H1 (cell line): ENCODE measurements at regions not wholly inside any gene's neighbourhood (a gene's known extent, or its start where the extent isn't known, plus 50 kb on each side); places are given as distances from the start of the nearest gene placed in this dataset.

Experiments used
- CTCF ChIA-PET: fragments of 300-600 bp; sonication (Branson Sonifier 250); formaldehyde crosslinking; loops from one replicate; lab custom pipeline; 2021; ENCODE audit not compliant: partially characterized antibody; lab: Charles Lee
- POLR2A ChIA-PET: fragments of 300-600 bp; sonication (Branson Sonifier 250); formaldehyde crosslinking; loops from one replicate; lab custom pipeline; 2021; ENCODE audit warnings: inconsistent platforms; ENCODE audit not compliant: partially characterized antibody; lab: Charles Lee
- DNase-seq, 2 experiments: peaks; one replicate each; pipeline versions ENCODE4 v3.0.0 to v3.0.0-alpha.2; 2010 to 2022; ENCODE audit warnings: low spot score in 2 of 2, low read depth in 1 of 2, mixed read lengths in 1 of 2
- FAIRE-seq: peaks from 2 replicates; lab custom pipeline; 2011; peaks lifted over from hg19 to GRCh38; lab: Jason Lieb, UNC
- H2AFZ ChIP-seq: 2 replicates; pipeline ENCODE4 v1.8.1; 2012; ENCODE audit warnings: low read length, inconsistent platforms
- H2AK5ac ChIP-seq: 2 replicates; pipeline ENCODE4 v1.6.1; 2013; ENCODE audit warnings: low read depth, low read length
- H2BK120ac ChIP-seq: replicated peaks from 2 replicates; pipeline ENCODE3; 2013; ENCODE audit warnings: low read depth, low read length, inconsistent platforms
- H2BK12ac ChIP-seq: 2 replicates; pipeline ENCODE4 v1.6.1; 2013; ENCODE audit warnings: low read depth, low read length
- H2BK15ac ChIP-seq: 2 replicates; pipeline ENCODE4 v1.6.1; 2013; ENCODE audit warnings: low read length
- H2BK20ac ChIP-seq: 2 replicates; pipeline ENCODE4 v1.6.1; 2013; ENCODE audit warnings: low read length
- H2BK5ac ChIP-seq: 2 replicates; pipeline ENCODE4 v1.6.1; 2013; ENCODE audit warnings: low read depth, low read length
- H3K14ac ChIP-seq: 2 replicates; pipeline ENCODE4 v1.6.1; 2013; ENCODE audit warnings: inconsistent platforms; ENCODE audit not compliant: insufficient read length
- H3K18ac ChIP-seq: 2 replicates; pipeline ENCODE4 v1.6.1; 2013; ENCODE audit warnings: low read length; ENCODE audit errors: extremely low read depth
- H3K23ac ChIP-seq: 2 replicates; pipeline ENCODE4 v1.6.1; 2013; ENCODE audit warnings: inconsistent platforms; ENCODE audit not compliant: insufficient read length
- H3K23me2 ChIP-seq: 2 replicates; pipeline ENCODE4 v1.6.1; 2013; ENCODE audit warnings: low read depth, low read length
- H3K27ac ChIP-seq: 2 replicates; pipeline ENCODE4 v1.6.1; 2011; ENCODE audit warnings: low read depth, low read length, inconsistent platforms
- H3K27me3 ChIP-seq, 4 experiments: replicated peaks in 1 of 4; 1 replicate in 1 of 4; 2 replicates in 3 of 4; pipeline versions ENCODE4 v1.6.1 to v1.8.1; 2011 to 2013; ENCODE audit warnings: low read length in 3 of 4, mild to moderate bottlenecking in 3 of 4, inconsistent platforms in 2 of 4, mixed read lengths in 2 of 4, moderate library complexity in 1 of 4; ENCODE audit not compliant: control insufficient read depth in 3 of 4, insufficient read depth in 3 of 4; ENCODE audit errors: extremely low read depth in 1 of 4
- H3K36me3 ChIP-seq, 4 experiments: 2 replicates each; pipeline versions ENCODE4 v1.6.1 to v1.8.1; 2011 to 2013; ENCODE audit warnings: mild to moderate bottlenecking in 4 of 4, low read length in 3 of 4, moderate library complexity in 2 of 4, control low read depth in 1 of 4, inconsistent platforms in 1 of 4; ENCODE audit not compliant: insufficient read depth in 4 of 4, control insufficient read depth in 2 of 4
- H3K4ac ChIP-seq: replicated peaks from 2 replicates; pipeline ENCODE3; 2013; ENCODE audit warnings: low read length, low read depth, mixed read lengths, inconsistent platforms; ENCODE audit not compliant: insufficient read length
- H3K4me1 ChIP-seq, 4 experiments: replicated peaks in 1 of 4; 1 replicate in 1 of 4; 2 replicates in 3 of 4; pipeline versions ENCODE4 v1.6.1 to v1.8.1; 2011 to 2013; ENCODE audit warnings: low read length in 3 of 4, inconsistent platforms in 2 of 4, mixed read lengths in 1 of 4; ENCODE audit not compliant: insufficient read depth in 4 of 4, control insufficient read depth in 3 of 4
- H3K4me2 ChIP-seq, 2 experiments: 2 replicates each; pipeline versions ENCODE4 v1.6.1 to v1.8.1; 2011 to 2013; ENCODE audit warnings: low read depth in 2 of 2, low read length in 2 of 2, control low read depth in 1 of 2, inconsistent platforms in 1 of 2, mild to moderate bottlenecking in 1 of 2; ENCODE audit not compliant: insufficient read depth in 1 of 2
- H3K4me3 ChIP-seq, 4 experiments: fragments of 200-600, 300-600 bp in 1 of 4; sonication (generic), shearing (Covaris generic), sonication (Bioruptor Twin) in 1 of 4; 2 replicates each; pipeline versions ENCODE4 v1.5.1 to v1.8.1; 2011 to 2016; ENCODE audit warnings: low read length in 4 of 4, low read depth in 3 of 4, control low read depth in 2 of 4, inconsistent platforms in 2 of 4, mild to moderate bottlenecking in 2 of 4, mixed read lengths in 1 of 4, moderate library complexity in 1 of 4; ENCODE audit not compliant: insufficient read depth in 2 of 4; ENCODE audit errors: extremely low read depth in 1 of 4
- H3K56ac ChIP-seq: replicated peaks from 2 replicates; pipeline ENCODE3; 2013; ENCODE audit warnings: low read depth, mild to moderate bottlenecking, mixed read lengths, low read length, inconsistent platforms; ENCODE audit not compliant: insufficient read length
- H3K79me1 ChIP-seq: 2 replicates; pipeline ENCODE4 v1.6.1; 2013; ENCODE audit warnings: low read depth, low read length, control low read depth
- H3K79me2 ChIP-seq, 2 experiments: 2 replicates each; pipeline versions ENCODE4 v1.6.1 to v1.8.1; 2012 to 2013; ENCODE audit warnings: low read length in 2 of 2, mild to moderate bottlenecking in 2 of 2, inconsistent platforms in 1 of 2; ENCODE audit not compliant: insufficient read depth in 2 of 2, control insufficient read depth in 1 of 2
- H3K9ac ChIP-seq, 4 experiments: replicated peaks in 1 of 4; 1 replicate in 1 of 4; 2 replicates in 3 of 4; pipeline versions ENCODE4 v1.6.1 to v1.8.1; 2011 to 2013; ENCODE audit warnings: low read depth in 3 of 4, low read length in 3 of 4, control low read depth in 2 of 4, mild to moderate bottlenecking in 2 of 4, moderate library complexity in 2 of 4, inconsistent platforms in 1 of 4; ENCODE audit errors: extremely low read depth in 1 of 4
- H3K9me3 ChIP-seq, 2 experiments: 2 replicates each; pipeline versions ENCODE4 v1.6.1 to v1.8.1; 2012 to 2013; ENCODE audit warnings: mild to moderate bottlenecking in 2 of 2, moderate library complexity in 2 of 2, control low read depth in 1 of 2, inconsistent platforms in 1 of 2, low read depth in 1 of 2, low read length in 1 of 2, mixed read lengths in 1 of 2; ENCODE audit not compliant: insufficient read depth in 2 of 2
- H4K20me1 ChIP-seq, 2 experiments: replicated peaks in 1 of 2; 2 replicates each; pipeline versions ENCODE3 to v1.8.1; 2011 to 2013; ENCODE audit warnings: inconsistent platforms in 2 of 2, low read length in 2 of 2, mild to moderate bottlenecking in 1 of 2; ENCODE audit not compliant: insufficient read depth in 2 of 2, control insufficient read depth in 1 of 2
- H4K5ac ChIP-seq: 2 replicates; pipeline ENCODE4 v1.6.1; 2013; ENCODE audit warnings: low read length, low read depth, mixed read lengths, inconsistent platforms; ENCODE audit not compliant: insufficient read length
- H4K8ac ChIP-seq: 2 replicates; pipeline ENCODE4 v1.8.0; 2013; ENCODE audit warnings: mild to moderate bottlenecking, moderate library complexity, low read length, inconsistent platforms; ENCODE audit not compliant: insufficient read depth; ENCODE audit errors: extremely low read depth
- H4K91ac ChIP-seq: replicated peaks from 2 replicates; pipeline ENCODE3; 2013; ENCODE audit warnings: low read length, mixed read lengths, inconsistent platforms; ENCODE audit not compliant: insufficient read length
- HDAC2 ChIP-seq, 2 experiments: fragments of 300-600 bp in 1 of 2; sonication (generic) in 1 of 2; IDR thresholded peaks; 2 replicates each; pipeline ENCODE4 v1.6.1; 2011 to 2012; ENCODE audit warnings: low read depth in 2 of 2, low read length in 2 of 2, mild to moderate bottlenecking in 2 of 2, moderate library complexity in 2 of 2, borderline replicate concordance in 1 of 2, inconsistent platforms in 1 of 2
- POLR2AphosphoS5 ChIP-seq: IDR thresholded peaks from 2 replicates; pipeline ENCODE4 v1.6.1; 2011; ENCODE audit warnings: low read depth, low read length
- TBP ChIP-seq: IDR thresholded peaks from 2 replicates; pipeline ENCODE4 v1.6.1; 2011; ENCODE audit warnings: low read depth, low read length, improper control_type of control experiment
- TCF12 ChIP-seq: IDR thresholded peaks from 2 replicates; pipeline ENCODE4 v1.6.1; 2011; ENCODE audit warnings: low read depth, mild to moderate bottlenecking, low read length
- WGBS, 2 experiments: shearing (Covaris generic) in 1 of 2; methylation state at CpG; one replicate each; pipeline versions ENCODE4 v1.1.6 to v1.1.7; 2013 to 2015; ENCODE audit warnings: low lambda C conversion rate in 2 of 2, mixed read lengths in 2 of 2, inconsistent platforms in 1 of 2, low coverage in 1 of 2, missing lambda C conversion rate in 1 of 2; ENCODE audit not compliant: insufficient replicate concordance in 2 of 2, insufficient coverage in 1 of 2, insufficient read length in 1 of 2; ENCODE audit errors: extremely low coverage in 1 of 2, missing lambda C conversion rate in 1 of 2; 5-methylcytosine and 5-hydroxymethylcytosine counted together
- TF ChIP-seq, protein P1 (sequence below): IDR thresholded peaks from 2 replicates; pipeline ENCODE4 v1.6.1; 2012; ENCODE audit warnings: inconsistent platforms

DNA sequence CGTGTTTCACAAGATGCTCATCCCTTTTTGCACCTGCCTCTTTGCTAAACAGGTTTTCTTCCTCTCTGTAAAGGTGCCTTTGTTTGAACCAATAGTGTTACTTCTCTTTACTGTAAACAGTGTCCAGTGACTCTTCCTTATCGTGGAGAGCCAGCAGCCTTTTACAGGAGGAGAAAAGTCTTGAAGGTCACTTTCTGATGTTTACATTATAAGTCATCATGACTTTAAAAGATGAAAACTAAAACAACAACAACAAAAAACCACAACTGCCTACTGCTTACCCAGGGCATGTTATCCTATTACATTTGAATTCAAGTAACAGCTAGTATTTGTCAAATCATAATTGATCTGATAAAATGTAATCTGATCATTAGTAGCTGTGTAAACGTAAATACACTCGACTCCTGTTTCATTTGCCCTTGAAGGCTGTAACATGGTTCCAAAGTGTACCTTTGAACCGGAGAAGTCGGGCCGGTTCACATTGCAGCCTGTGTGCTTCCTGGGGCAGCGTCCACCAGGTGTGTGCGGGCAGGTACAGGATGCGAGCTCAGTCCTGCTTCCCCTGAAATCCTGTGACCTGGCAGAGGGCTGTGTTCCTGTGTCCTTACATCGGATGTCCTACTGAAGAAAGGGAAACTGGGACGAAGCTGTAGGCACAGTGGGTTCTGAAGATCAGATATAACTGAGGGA is 118.1 kb downstream of the C9orf152 start:
- Histone ChIP-seq H3K79me2 (peaks cover 0 to 79% of the 10 kb centered on the region in 2 experiments; a peak in 2 of 4 replicates), H2BK20ac (no peak overlapping the region), H3K18ac (no peak overlapping the region), H3K4me2 (no peak overlapping the region), H3K27ac (no peak overlapping the region), H2AK5ac (no peak overlapping the region), H3K9ac (no peak overlapping the region), H4K8ac (no peak overlapping the region), H3K56ac (no peak overlapping the region), H2BK5ac (no peak overlapping the region), H3K9me3 (no peaks in the 10 kb centered on the region), H3K23me2 (no peaks in the 10 kb centered on the region), H3K4me1 (peaks cover 0 to 4% (median 2%) of the 10 kb centered on the region in 4 experiments; a peak in 4 of 7 replicates), H2BK15ac (no peak overlapping the region), H3K27me3 (no peaks in the 10 kb centered on the region), H3K23ac (no peak overlapping the region), H2BK12ac (no peak overlapping the region), H4K91ac (no peak overlapping the region)
- 87% methylated on average over 12 of the region's 12 CpGs; no CpG with 5 or more reads in 1 of the 2 experiments for WGBS, 2 experiments
- no peak for TF ChIP-seq POLR2AphosphoS5
- TF ChIP-seq TCF12: no peak
- TF ChIP-seq, protein P1, sequence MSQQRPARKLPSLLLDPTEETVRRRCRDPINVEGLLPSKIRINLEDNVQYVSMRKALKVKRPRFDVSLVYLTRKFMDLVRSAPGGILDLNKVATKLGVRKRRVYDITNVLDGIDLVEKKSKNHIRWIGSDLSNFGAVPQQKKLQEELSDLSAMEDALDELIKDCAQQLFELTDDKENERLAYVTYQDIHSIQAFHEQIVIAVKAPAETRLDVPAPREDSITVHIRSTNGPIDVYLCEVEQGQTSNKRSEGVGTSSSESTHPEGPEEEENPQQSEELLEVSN: no peak
- no peak for TF ChIP-seq HDAC2 (IDR thresholded peaks at IDR 0.05; ENCODE audit: borderline replicate concordance in 1 of 2, low read depth in 2 of 2, low read length in 2 of 2)
- TF ChIP-seq TBP: no peak
- TF ChIP-seq, all 59 proteins: peak for 0
- FAIRE-seq: no peak
- Histone ChIP-seq H3K14ac (no peak overlapping the region), H4K20me1 (peaks cover 0 to 9% of the 10 kb centered on the region in 2 experiments), H3K4me3 (no peak overlapping the region), H2AFZ (no peak overlapping the region), H3K79me1 (peaks cover 15% of the 10 kb centered on the region), H2BK120ac (no peak overlapping the region), H3K4ac (no peak overlapping the region), H4K5ac (no peak overlapping the region), H3K36me3 (no peaks in the 10 kb centered on the region; a peak in 1 of 8 replicates)
- DNase-seq: no peak
- ChIA-PET CTCF (interaction anchor here (0.8 to 1.5 kb wide), 7 partner anchors 12 to 272 kb away, joined by 3 to 6 read pairs (median 3); no protein-coding TSS in a partner anchor), POLR2A (no interaction called here)
